Pancreas (tissue), 10 donors: ENCODE measurements at regions not wholly inside any gene's neighbourhood (a gene's known extent, or its start where the extent isn't known, plus 50 kb on each side); places are given as distances from the start of the nearest gene placed in this dataset.

ENCODE experiments used
- ATAC-seq, 4 donors: fragments of 200-7000 bp; cut with Tn5 transposase; one replicate each; pipeline versions ENCODE4 v1.8.0 to v1.9.1; 2020; ENCODE audit warnings: mild to moderate bottlenecking in 4 of 4, moderate library complexity in 4 of 4
- DNase-seq, 6 donors: peaks; one replicate each; pipeline ENCODE4 v3.0.0-alpha.2; 2020
- FAIRE-seq: peaks from 2 replicates; lab custom pipeline; 2012; peaks lifted over from hg19 to GRCh38; lab: Jason Lieb, UNC
- H3K27ac ChIP-seq, 4 donors: fragments of 200-600 bp; sonication (generic); 1 replicate in 3 of 4; 2 replicates in 1 of 4; pipeline versions ENCODE4 v1.5.0 to v1.8.0; 2020
- H3K27me3 ChIP-seq, 4 donors: fragments of 200-600 bp; one replicate each; pipeline ENCODE4 v1.8.0; 2021
- H3K36me3 ChIP-seq, 3 donors: fragments of 200-600 bp; sonication (generic) in 1 of 3; one replicate each; pipeline versions ENCODE4 v1.5.0 to v1.8.0; 2020 to 2021
- H3K4me1 ChIP-seq, 3 donors: fragments of 200-600 bp; one replicate each; pipeline ENCODE4 v1.8.0; 2021
- H3K4me3 ChIP-seq, 4 donors: fragments of 200-600 bp; sonication (generic) in 2 of 4; one replicate each; pipeline versions ENCODE4 v1.5.0 to v1.8.0; 2020 to 2021
- H3K9me3 ChIP-seq, 4 donors: fragments of 200-600 bp; one replicate each; pipeline ENCODE4 v1.8.0; 2021
- CTCF ChIP-seq, 4 donors: fragments of 200-600 bp; sonication (generic) in 3 of 4; IDR thresholded peaks; one replicate each; pipeline versions ENCODE4 v1.5.0 to v1.8.0; 2021; ENCODE audit warnings: antibody characterized with exemption in 4 of 4
- WGBS, 2 donors: extraction: QIAGEN DNeasy Blood & Tissue Kit; methylation state at CpG; one replicate each; pipeline ENCODE4 v1.1.7; 2013; 5-methylcytosine and 5-hydroxymethylcytosine counted together
- intact Hi-C, 3 donors: fragments of 100-400 bp; cut with DNase I; formaldehyde crosslinking; loops; one replicate each; pipeline versions ENCODE4 v1.11.1 to v1.14.2; 2022
- donor health status: healthy with polysubstance abuse.
- donor health status: DM: no; HTN: no; CAD: no; lungs with moderate emphysema.
- donor health status: DM: no; HTN: no; CAD: no.
- donor health status: control.
- donor health status: control.
- donor health status: Bipolar disorder and iron deficiency.
- donor health status: DM: yes; HTN: yes; CAD: no.
- donor health status: DM: no; HTN: no; CAD: no.
- donor health status: DM: no; HTN: no; CAD: no.
- donor health status: DM: yes; HTN: yes; CAD: no.

GRCh38 chr1:96025062-96025461 lies 696.5 kb upstream of the PTBP2 start:
- intact Hi-C loops: no loop called here
- DNase-seq: no peak
- Histone ChIP-seq H3K27me3 (no peaks in the 10 kb centered on the region), H3K9me3 (no peaks in the 10 kb centered on the region), H3K27ac (no peak overlapping the region), H3K36me3 (no peaks in the 10 kb centered on the region), H3K4me3 (no peak overlapping the region), H3K4me1 (no peaks in the 10 kb centered on the region)
- ATAC-seq: no peak
- WGBS, 2 donors: 27 to 62% methylated on average over 1 of the region's 1 CpG
- no peak for TF ChIP-seq CTCF (IDR thresholded peaks at IDR 0.05)
- no peak for FAIRE-seq

GRCh38 chr1:96028071-96028470 lies 693.5 kb upstream of the PTBP2 start:
- Histone ChIP-seq H3K4me1 (no peaks in the 10 kb centered on the region), H3K36me3 (no peaks in the 10 kb centered on the region), H3K4me3 (no peak overlapping the region), H3K27me3 (no peaks in the 10 kb centered on the region), H3K9me3 (no peaks in the 10 kb centered on the region), H3K27ac (no peak overlapping the region)
- ATAC-seq (no peak), FAIRE-seq (no peak), DNase-seq (peak in 2 of 6 donors; percentile 12 to 53)
- 76 to 85% methylated on average over 7 of the region's 7 CpGs for WGBS, 2 donors
- intact Hi-C loops: no loop called here
- TF ChIP-seq CTCF (IDR thresholded peaks at IDR 0.05): no peak

- 57 to 71% methylated on average over 1 of the region's 1 CpG for WGBS, 2 donors
- no peaks in the 10 kb centered on the region for H3K9me3 ChIP-seq
- TF ChIP-seq CTCF (IDR thresholded peaks at IDR 0.05): no peak
- no peaks in the 10 kb centered on the region for H3K27me3 ChIP-seq
- intact Hi-C loops: no loop called here
- no peak for ATAC-seq
- H3K36me3 ChIP-seq: no peaks in the 10 kb centered on the region
- DNase-seq: no peak
- no peak overlapping the region for H3K4me3 ChIP-seq
- H3K4me1 ChIP-seq: no peaks in the 10 kb centered on the region
- H3K27ac ChIP-seq: no peak overlapping the region
- FAIRE-seq: no peak
Observed at GRCh38 chr1:96030312-96030711, 691.3 kb upstream of the PTBP2 start.

- H3K36me3 ChIP-seq: no peaks in the 10 kb centered on the region
- no peaks in the 10 kb centered on the region for H3K9me3 ChIP-seq
- FAIRE-seq: no peak
- intact Hi-C loops: no loop called here
- no peak for ATAC-seq
- H3K27me3 ChIP-seq: no peaks in the 10 kb centered on the region
- TF ChIP-seq CTCF (IDR thresholded peaks at IDR 0.05): no peak
- H3K4me3 ChIP-seq: no peak overlapping the region
- no peaks in the 10 kb centered on the region for H3K4me1 ChIP-seq
- DNase-seq: no peak
- 12 to 31% methylated on average over 2 of the region's 2 CpGs for WGBS, 2 donors
- H3K27ac ChIP-seq: no peak overlapping the region
Observed at GRCh38 chr1:96034006-96034405, 687.6 kb upstream of the PTBP2 start.

GRCh38 chr1:96036763-96037162 lies 684.8 kb upstream of the PTBP2 start:
- TF ChIP-seq CTCF (IDR thresholded peaks at IDR 0.05): no peak
- intact Hi-C loops: no loop called here
- 47 to 50% methylated on average over 3 of the region's 3 CpGs for WGBS, 2 donors
- Histone ChIP-seq H3K36me3 (no peaks in the 10 kb centered on the region), H3K27ac (no peak overlapping the region), H3K27me3 (no peaks in the 10 kb centered on the region), H3K4me3 (no peak overlapping the region), H3K9me3 (no peaks in the 10 kb centered on the region), H3K4me1 (no peaks in the 10 kb centered on the region)
- no peak for FAIRE-seq
- DNase-seq: no peak
- no peak for ATAC-seq
